ENCODE measurements at regions not wholly inside any gene's neighbourhood (a gene's known extent, or its start where the extent isn't known, plus 50 kb on each side); places are given as distances from the start of the nearest gene placed in this dataset.

DNA sequence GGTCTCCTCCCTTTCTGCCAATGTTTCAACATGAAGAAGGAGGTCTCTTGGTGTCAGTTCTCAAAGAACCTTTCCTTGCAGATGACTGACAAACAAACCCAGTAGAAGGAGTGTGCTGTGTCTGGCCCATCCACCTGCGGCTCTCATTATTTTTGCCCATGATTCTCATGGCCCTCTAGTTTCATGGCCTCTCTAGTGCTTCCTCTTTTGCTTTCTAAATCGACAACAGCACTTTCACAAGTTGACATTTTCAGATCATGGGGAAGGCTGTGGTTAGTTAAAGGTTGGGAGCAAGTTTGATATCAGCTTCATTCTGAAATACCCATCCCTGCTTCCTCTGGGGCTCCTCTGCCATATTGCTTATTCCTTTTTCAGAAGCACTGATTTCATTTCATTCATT, 805.2 kb downstream of the SLC4A3 start:
- TF ChIP-seq, protein P1, sequence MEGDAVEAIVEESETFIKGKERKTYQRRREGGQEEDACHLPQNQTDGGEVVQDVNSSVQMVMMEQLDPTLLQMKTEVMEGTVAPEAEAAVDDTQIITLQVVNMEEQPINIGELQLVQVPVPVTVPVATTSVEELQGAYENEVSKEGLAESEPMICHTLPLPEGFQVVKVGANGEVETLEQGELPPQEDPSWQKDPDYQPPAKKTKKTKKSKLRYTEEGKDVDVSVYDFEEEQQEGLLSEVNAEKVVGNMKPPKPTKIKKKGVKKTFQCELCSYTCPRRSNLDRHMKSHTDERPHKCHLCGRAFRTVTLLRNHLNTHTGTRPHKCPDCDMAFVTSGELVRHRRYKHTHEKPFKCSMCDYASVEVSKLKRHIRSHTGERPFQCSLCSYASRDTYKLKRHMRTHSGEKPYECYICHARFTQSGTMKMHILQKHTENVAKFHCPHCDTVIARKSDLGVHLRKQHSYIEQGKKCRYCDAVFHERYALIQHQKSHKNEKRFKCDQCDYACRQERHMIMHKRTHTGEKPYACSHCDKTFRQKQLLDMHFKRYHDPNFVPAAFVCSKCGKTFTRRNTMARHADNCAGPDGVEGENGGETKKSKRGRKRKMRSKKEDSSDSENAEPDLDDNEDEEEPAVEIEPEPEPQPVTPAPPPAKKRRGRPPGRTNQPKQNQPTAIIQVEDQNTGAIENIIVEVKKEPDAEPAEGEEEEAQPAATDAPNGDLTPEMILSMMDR (IDR thresholded peaks at IDR 0.05; ENCODE audit: control insufficient read depth, extremely low read depth, insufficient read depth), result no peak
- no peak overlapping the region for H3K4me3 ChIP-seq (ENCODE audit: low read depth, low read length)
- no peak for DNase-seq (ENCODE audit: low read depth)

DNA sequence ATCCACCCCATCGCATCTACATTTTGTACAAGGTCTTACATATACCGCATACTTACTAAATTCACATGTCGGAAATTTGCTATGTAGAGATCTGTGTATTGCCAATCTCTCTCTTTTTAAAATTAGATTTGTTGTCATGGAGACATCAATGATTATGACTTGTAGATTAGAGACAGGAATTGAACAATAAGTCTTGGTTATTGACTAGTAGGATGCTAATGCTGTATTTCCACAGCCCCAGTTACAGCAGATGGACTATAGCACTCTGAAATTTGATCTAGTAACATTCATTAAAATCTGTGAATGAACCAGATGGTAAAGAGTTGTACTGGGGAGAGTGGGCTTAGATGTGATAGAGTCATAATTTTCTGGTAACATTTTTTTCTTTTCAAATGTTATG, 805.7 kb downstream of the SLC4A3 start:
- no peak overlapping the region for H3K4me3 ChIP-seq (ENCODE audit: low read depth, low read length)
- TF ChIP-seq, protein P1 (IDR thresholded peaks at IDR 0.05; ENCODE audit: control insufficient read depth, extremely low read depth, insufficient read depth), result no peak
- DNase-seq (ENCODE audit: low read depth), result no peak

DNA sequence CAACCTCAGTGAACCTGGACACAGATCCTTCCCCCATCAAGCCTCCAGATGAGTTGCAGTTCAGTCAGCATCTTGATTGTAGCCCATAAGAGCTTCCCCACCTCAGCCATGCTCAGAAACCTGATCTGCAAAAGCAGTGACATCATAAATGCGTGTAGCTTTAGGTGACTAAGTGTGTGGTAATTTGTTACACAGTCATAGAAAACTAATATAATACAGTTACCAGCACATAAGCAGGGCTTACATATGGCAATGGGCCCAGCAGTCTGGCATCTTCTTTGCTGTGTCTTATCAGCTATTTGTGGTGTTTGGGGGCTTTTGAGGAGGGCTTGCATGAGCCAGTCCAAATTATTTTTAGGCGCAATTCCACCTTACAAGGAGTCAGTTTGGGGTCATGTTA, 807.0 kb downstream of the SLC4A3 start:
- DNase-seq (ENCODE audit: low read depth), result no peak
- TF ChIP-seq, protein P1 (IDR thresholded peaks at IDR 0.05; ENCODE audit: control insufficient read depth, extremely low read depth, insufficient read depth), result no peak
- no peak overlapping the region for H3K4me3 ChIP-seq (ENCODE audit: low read depth, low read length)

DNA sequence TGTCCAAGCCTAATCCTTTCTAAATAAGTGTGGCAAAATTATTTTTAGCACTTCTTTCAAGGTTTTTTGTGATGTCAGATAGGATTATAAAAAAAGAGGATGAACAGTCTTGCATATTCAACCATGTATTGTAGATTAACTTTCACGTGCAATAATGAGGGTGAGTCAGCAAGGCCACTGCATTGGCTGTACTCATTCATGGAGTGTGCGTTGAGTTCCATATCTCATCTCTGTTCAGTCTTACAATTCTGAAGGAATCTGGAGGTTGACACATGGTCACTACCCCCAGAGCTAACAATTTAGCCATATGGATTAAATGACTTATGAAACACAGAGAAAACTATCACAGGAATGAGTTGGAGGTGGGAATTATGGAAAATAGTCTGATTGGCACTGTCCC, 810.5 kb downstream of the SLC4A3 start:
- H3K4me3 ChIP-seq (ENCODE audit: low read depth, low read length), result no peak overlapping the region
- no peak for DNase-seq (ENCODE audit: low read depth)
- TF ChIP-seq, protein P1 (IDR thresholded peaks at IDR 0.05; ENCODE audit: control insufficient read depth, extremely low read depth, insufficient read depth), result no peak

DNA sequence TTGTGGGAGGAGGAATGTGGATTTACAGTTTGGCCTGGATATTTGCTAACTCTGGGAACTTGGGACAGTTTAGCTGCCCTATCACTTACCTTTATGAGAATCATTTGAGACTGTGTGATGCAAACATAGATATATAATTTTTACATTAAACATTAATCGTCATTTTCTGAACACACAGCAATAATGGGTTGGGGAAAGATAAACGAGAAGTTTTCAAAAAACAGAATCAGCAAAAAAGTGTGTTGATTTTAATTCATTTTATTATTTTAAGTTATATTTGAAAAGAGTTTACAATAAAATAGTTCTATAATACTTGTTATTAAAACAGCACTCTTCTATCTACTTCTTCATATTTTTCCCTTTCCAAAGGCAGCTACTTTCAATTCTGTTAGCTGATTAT, 813.3 kb downstream of the SLC4A3 start:
- H3K4me3 ChIP-seq (ENCODE audit: low read depth, low read length), result no peak overlapping the region
- TF ChIP-seq, protein P1 (IDR thresholded peaks at IDR 0.05; ENCODE audit: control insufficient read depth, extremely low read depth, insufficient read depth), result no peak
- DNase-seq (ENCODE audit: low read depth), result no peak

DNA sequence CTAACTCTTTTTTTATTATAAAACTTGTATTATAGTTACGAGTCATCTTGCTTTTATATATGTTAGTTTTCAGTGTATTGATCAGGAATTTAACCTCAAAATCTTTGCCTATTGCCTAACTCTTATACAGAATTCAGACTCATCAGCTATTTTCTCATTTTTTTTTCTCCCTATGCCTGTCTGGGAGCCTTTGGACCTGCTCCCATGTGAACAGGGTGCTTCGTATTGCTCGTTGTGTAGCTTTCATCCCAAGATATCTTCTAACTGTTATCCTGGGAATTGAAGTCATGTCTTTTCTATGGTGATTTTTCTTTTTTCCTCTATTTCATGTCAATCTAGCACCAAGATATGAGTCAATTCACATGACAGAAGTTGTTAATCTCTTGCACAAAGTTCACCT, 814.0 kb downstream of the SLC4A3 start:
- DNase-seq (ENCODE audit: low read depth), result no peak
- no peak overlapping the region for H3K4me3 ChIP-seq (ENCODE audit: low read depth, low read length)
- TF ChIP-seq, protein P1 (IDR thresholded peaks at IDR 0.05; ENCODE audit: control insufficient read depth, extremely low read depth, insufficient read depth), result no peak

DNA sequence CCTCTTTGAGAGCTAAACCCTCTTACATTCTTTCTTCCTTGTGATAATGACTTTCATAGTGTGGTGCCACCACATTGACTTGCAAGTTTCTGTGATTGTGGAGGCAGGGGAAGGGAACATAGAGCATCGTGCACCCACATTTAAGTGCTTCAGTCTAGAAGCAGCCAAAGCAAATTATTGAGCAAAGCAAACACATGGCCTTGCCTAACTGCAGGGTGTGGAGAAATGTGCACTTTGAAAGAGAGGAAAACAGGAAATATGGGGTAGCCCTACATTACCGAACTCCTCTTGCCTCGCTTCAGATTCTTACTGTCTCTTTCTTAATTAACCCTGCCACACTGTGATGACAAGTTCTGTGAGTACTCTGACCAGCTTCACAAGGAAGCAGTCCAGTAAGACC, 814.6 kb downstream of the SLC4A3 start:
- DNase-seq (ENCODE audit: low read depth), result no peak
- TF ChIP-seq, protein P1 (IDR thresholded peaks at IDR 0.05; ENCODE audit: control insufficient read depth, extremely low read depth, insufficient read depth), result no peak
- no peak overlapping the region for H3K4me3 ChIP-seq (ENCODE audit: low read depth, low read length)

All from LNCaP clone FGC (cell line).